Superior temporal gyrus (tissue), 1 donor: ENCODE measurements at regions not wholly inside any gene's neighbourhood (a gene's known extent, or its start where the extent isn't known, plus 50 kb on each side); places are given as distances from the start of the nearest gene placed in this dataset.
"Not testable (repeated sequence)": the region's sequence is repeated elsewhere in the genome, so short reads cannot be mapped to it uniquely, and the experiment has no call there.

Source experiments
- DNase-seq: peaks from one replicate; pipeline ENCODE4 v3.0.0-alpha.2; 2016; ENCODE audit errors: extremely low spot score

DNA sequence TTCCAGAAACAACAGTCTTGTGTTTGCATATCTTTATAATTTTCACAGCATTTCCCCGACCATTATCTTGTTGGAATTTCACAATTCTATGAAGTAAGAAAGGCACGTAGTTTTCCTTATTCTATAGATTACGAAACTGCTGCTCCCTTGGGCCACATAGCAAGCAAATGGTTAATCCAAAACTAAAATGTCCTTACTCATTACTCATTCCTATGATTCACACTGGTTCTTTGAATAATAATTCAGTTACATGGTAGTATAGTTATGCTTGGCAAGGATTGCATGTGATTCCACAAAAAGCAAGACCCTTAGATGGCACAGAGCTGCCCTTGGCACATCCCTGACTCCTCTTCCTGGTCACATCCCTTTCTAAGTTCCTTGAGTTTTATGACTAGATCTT, 51.2 kb downstream of the OR13H1 start:
- DNase-seq, result no peak

- no peak for DNase-seq
These were observed 64.0 kb downstream of the OR13H1 start for GRCh38 chrX:131607792-131608369.

DNA sequence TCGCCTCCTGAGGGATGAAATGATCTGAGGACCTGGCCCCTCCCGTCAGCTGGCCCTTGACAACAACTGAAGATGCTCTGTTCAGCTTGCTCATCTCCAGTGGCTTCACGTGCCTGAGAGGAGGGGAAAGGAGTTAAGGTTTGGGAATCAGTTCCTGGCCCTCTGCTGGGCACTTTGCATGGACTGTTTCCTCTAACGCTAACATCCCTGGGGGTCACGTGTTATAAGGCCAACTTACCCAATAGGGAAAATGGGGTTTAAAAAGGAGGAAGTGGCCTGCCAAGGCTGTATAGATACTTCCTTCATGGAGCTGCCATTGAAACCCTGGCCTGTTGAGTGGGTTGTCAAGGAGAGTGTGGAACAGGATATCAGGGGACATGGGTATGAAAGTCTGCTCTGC, 65.6 kb downstream of the OR13H1 start:
- no peak for DNase-seq

DNA sequence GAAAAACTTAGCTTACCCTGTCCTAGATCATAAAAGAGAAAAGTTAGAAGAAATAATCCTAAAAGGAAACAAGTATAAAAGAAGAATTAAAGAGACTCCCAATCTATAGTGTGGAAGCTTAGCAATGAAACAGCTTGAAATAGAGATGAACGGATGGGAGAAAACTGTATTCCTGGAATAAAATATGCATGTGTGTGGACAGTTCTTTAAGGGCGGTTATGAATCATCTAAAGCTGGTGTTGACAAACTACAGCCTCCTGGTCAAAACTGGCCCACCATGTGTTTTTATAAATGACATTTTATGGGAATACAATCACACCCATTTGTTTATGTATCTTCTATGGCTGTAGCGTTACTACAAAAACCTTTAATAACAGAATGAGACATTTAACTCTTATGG, 69.4 kb downstream of the OR13H1 start:
- DNase-seq, result no peak

- DNase-seq, result no peak
These were observed 70.4 kb downstream of the OR13H1 start for GRCh38 chrX:131614241-131614640.

- no peak for DNase-seq
These were observed 73.3 kb downstream of the OR13H1 start for GRCh38 chrX:131617182-131617581.

DNA sequence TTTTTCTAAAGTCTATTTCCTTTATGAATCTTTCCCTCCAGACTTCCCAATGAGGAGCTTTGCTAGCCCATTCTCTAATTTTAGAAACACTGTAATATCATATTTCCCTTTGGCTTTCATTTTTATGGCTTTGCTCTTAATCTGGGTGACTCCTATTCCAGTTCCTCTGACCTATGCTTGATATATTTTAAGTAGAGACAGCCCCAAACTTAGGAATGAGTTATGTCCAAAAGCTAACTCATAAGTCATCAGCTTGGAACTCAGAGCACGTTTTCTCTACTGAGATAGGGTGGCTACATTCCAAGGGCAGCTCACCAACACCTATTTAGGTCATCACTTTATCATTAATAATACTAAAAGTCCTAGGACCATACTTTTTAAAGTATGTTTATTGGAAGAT, 77.8 kb downstream of the OR13H1 start:
- DNase-seq, result no peak

- DNase-seq, result no peak
These were observed 82.9 kb downstream of the OR13H1 start for GRCh38 chrX:131626681-131627296.

- no peak for DNase-seq
These were observed 86.7 kb downstream of the OR13H1 start for GRCh38 chrX:131630534-131630933.

- peak; percentile 75 for DNase-seq
These were observed 89.5 kb downstream of the OR13H1 start for GRCh38 chrX:131633285-131633917.

DNA sequence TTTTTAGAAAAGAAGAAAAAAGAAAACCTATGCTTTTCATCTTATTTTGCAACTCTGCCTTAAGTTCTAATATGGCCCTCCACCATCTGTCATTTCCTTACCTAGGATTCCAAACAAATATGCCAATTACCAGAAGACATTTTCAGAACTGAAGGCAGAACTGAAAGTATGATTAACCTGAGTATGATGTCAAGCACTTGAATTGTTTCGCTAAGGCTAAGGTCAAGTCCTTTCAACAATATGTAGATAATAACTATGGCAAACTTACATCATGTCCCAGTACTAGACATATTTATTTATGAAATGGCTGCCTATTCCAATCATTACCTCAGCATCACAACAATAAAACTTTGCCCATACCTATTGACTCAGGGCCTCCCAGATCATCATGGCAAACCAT, 91.0 kb downstream of the OR13H1 start:
- DNase-seq, result no peak

DNA sequence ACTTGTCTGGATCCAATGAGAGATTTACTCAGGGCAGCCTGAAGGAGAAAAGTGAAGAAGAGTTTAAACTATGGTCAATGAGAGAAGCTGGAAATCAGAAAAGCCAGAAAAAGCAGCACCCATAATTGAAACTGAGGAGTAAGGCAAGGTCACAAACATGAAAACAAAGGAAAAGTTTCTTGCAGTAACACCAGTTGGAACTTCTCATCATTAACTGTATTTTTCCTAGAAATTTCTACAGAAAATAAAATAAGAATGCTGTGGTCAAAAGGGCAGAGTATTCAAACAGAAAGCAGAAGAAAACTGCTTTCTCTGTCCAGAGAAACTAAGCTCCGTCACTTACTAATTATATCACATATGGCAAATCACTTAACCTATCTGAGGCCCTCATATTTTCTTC, 102.2 kb downstream of the OR13H1 start:
- DNase-seq, result no peak

DNA sequence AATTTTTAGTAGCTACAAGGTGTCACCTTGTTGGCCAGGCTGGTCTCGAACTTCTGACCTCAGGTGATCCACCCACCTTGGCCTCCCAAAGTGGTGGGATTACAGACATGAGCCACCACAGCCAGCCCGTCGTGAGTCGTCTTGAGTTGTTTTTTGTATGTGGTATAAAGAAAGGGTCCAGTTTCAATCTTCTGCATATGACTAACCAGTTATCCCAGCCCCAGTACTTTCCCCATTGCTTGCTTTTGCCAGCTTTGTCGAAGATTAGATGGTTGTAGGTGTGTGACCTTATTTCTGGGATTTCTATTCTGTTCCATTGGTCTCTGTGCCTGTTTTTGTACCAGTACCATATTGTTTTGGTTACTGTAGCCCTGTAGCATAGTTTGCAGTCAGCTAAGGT, 105.9 kb downstream of the OR13H1 start:
- DNase-seq, result no peak

DNA sequence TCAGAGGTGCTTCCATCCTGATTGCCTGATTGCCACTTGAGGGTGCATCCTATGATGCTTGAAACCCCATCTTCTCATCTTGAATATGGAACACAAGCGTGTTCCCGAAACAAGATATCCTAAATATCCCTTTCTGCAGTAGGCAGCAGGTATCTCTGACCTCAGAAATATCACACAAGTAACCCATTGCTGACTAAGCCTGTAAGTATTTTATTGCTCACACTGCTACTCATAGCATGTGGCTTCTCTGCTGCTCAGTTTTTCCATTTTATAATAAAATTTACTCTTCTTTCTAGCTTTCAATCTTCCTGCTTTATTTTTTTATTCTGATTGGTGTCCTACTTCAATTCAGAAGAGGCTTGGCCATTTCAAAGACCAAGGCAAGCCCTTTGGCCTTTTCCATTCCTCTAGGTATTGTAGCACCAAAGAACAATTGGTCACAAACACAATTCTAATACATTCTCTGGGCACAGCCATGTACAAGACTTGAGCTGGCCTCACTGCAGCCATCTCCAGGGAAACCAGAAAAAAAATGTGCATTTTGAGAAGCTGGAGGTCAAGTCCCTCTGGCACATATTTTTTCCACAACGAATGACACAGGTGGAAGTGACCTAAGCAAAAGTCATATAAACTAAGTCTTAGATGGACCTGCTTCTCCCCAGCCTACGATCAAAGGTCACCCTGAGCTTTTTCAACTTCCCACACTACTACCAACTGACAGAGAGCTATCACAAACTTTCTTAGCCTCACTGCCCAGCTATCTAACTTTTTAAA, 107.0 kb downstream of the OR13H1 start:
- DNase-seq, result no peak

DNA sequence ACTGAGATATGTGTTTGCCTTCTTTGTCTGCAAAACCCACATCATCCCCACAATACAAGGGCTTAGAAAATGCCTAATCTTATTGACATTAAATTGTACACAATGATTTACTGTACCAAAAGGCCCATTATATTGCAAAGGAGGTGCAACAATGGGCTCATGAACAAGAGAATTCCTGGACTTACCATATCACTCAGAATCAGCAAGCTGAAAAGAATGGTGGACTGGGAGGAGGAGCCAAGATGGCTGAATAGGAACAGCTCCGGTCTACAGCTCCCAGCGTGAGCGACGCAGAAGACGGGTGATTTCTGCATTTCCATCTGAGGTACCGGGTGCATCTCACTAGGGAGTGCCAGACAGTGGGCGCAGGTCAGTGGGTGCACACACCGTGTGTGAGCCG, 119.9 kb downstream of the OR13H1 start:
- not testable (repeated sequence) for DNase-seq

DNA sequence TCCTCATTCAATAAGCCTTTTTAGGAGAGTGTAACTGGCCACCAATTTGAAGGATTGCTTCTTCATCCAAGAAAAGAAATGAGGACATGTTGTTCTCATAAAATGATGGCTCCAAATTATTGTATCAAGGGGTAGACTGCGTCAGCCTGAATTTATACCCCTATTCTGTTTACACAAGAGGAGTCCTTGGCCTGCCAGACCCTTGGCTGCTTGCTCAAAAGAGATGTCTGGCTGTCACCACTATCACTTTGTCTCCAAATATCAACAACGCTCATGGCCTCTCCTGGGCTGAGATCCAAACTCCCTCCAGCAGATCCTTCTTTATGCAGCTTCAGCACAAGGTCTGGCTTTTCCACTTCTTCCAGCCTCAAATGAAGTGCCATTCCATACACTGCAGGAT, 127.9 kb downstream of the OR13H1 start:
- no peak for DNase-seq

DNA sequence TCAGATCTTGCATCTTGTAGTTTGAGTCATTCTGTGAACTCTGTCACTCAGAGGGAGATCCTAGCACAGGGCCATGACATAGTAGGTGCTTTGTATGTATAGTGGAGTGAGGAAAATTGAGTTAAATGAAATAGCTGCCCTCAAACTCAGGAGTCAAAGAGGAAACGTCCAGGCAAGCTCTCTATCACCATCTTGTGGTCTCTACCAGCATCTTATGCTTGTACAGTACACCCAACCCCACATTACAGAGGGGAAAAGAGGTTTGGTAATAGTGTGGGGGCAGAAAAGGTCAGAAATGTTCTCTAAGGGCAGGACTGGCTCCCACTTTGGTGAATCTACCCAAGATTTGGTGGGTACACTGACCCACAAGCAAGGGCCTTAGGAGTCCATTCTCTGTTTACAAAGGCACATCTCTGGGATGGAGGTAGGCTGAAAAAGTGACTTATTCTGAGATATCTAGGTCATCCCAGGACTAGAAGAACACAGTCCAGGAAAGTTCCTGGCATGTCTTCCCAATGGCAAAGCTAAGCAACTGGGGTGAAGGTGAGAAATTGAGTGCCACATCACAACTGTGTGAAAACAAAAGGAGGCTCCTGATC, 131.8 kb downstream of the OR13H1 start:
- no peak for DNase-seq

- DNase-seq, result peak; percentile 11
These were observed 134.1 kb downstream of the OR13H1 start for GRCh38 chrX:131677655-131678628.

- not testable (repeated sequence) for DNase-seq
These were observed 138.9 kb downstream of the OR13H1 start for GRCh38 chrX:131682735-131683134.

GRCh38 chrX:131693359-131693758, 149.5 kb downstream of the OR13H1 start:
- DNase-seq, result no peak

DNA sequence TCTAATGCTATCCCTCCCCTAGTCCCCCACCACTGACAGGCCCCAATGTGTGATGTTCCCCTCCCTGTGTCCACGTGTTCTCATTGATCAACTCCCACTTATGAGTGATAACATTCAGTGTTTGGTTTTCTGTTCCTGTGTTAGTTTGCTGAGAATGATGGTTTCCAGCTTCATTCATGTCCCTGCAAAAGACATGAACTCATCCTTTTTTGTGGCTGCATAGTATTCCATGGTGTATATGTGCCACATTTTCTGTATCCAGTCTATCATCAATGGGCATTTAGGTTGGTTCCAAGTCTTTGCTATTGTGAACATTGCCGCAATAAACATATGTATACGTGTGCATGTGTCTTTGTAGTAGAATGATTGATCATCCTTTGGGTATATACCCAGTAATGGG, 153.1 kb downstream of the OR13H1 start:
- not testable (repeated sequence) for DNase-seq
